ENCODE measurements at regions not wholly inside any gene's neighbourhood (a gene's known extent, or its start where the extent isn't known, plus 50 kb on each side); places are given as distances from the start of the nearest gene placed in this dataset.

DNA sequence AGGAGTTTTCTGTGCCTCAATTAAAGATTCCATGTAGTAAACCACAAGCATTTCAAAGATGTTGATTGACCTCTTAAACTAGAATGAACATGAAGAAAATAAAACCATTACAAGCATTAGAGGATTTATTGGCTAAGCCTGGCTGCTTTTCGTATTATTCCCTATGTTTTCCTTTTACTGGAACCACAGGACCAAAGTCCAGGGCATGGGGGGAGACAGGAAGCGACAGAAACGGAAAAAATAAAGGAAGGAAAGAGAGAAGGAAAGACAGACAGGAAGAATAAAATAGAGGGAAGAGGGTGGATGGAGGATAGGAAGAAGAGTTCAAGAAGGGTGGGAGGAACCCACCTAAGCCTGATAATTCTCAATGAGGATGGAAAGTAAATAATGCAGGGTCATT is 169.9 kb downstream of the SHQ1 start:
- no peak for ATAC-seq (ENCODE audit: low read depth)
- no peak overlapping the region for H2AK5ac ChIP-seq (ENCODE audit: low read depth, low read length)
- no peak overlapping the region for H2BK120ac ChIP-seq (ENCODE audit: low read depth, low read length)
- H3K9ac ChIP-seq (ENCODE audit: low read depth, low read length): no peak overlapping the region
- H3K56ac ChIP-seq (ENCODE audit: extremely low read depth, insufficient read depth, low read length): no peak overlapping the region
- H3K4ac ChIP-seq (ENCODE audit: low read depth, low read length): no peak overlapping the region
- H3K79me1 ChIP-seq (ENCODE audit: low read depth in 1 of 2, low read length in 2 of 2): no peaks in the 10 kb centered on the region
- H4K5ac ChIP-seq (ENCODE audit: low read depth, low read length): no peak overlapping the region
- H2AFZ ChIP-seq (replicated peaks; ENCODE audit: low read length, poor library complexity): no peak overlapping the region
- ChIA-PET CTCF (no interaction called here), POLR2A (ENCODE audit: unreplicated experiment) (no interaction called here)
- WGBS, 2 experiments (ENCODE audit: extremely low coverage in 2 of 2, insufficient read length in 1 of 2): no CpG with 5 or more reads among the region's 3 CpGs
- peaks cover 9% of the 10 kb centered on the region for H3K27me3 ChIP-seq (ENCODE audit: control insufficient read depth, insufficient read depth, low read length)
- H3K4me3 ChIP-seq (ENCODE audit: insufficient read depth, low read depth, low read length): no peak overlapping the region
- no peak overlapping the region for H3K27ac ChIP-seq (ENCODE audit: insufficient read depth, low read length)
- no peaks in the 10 kb centered on the region for H3K4me1 ChIP-seq (ENCODE audit: control insufficient read depth, insufficient read depth, low read length)
- H2BK15ac ChIP-seq (ENCODE audit: low read depth, low read length): no peak overlapping the region
- no TSS peak for BruUV-seq (replicated peaks)
- DNase-seq: no peak
- no peaks in the 10 kb centered on the region for H4K20me1 ChIP-seq (ENCODE audit: insufficient read depth, low read length)
- no peak overlapping the region for H2BK20ac ChIP-seq (ENCODE audit: low read depth, low read length)
- H3K9me3 ChIP-seq (ENCODE audit: control insufficient read depth, insufficient read depth, low read length): 0 out of 2 replicates have a peak, but pooled peaks cover 2% of the 10 kb centered on the region
- H3K14ac ChIP-seq (replicated peaks; ENCODE audit: low read depth, low read length): no peak overlapping the region
- no peak overlapping the region for H3K18ac ChIP-seq (ENCODE audit: low read depth, low read length)
- H4K8ac ChIP-seq (ENCODE audit: low read depth in 2 of 2, low read length in 2 of 2): no peak overlapping the region
- H3K23ac ChIP-seq (ENCODE audit: low read depth, low read length): no peak overlapping the region
- no peak overlapping the region for H2BK5ac ChIP-seq (ENCODE audit: low read depth, low read length, poor library complexity, severe bottlenecking)
- no peak for TF ChIP-seq RFX5 (IDR thresholded peaks at IDR 0.05; ENCODE audit: low read depth, low read length)
- TF ChIP-seq FOS (IDR thresholded peaks at IDR 0.05; ENCODE audit: low read depth, low read length): no peak
- TF ChIP-seq BHLHE40 (IDR thresholded peaks at IDR 0.05; ENCODE audit: low read depth, low read length): no peak
- no peak for TF ChIP-seq POLR2A (IDR thresholded peaks at IDR 0.05; ENCODE audit: low read depth, low read length)
- TF ChIP-seq, protein P1, sequence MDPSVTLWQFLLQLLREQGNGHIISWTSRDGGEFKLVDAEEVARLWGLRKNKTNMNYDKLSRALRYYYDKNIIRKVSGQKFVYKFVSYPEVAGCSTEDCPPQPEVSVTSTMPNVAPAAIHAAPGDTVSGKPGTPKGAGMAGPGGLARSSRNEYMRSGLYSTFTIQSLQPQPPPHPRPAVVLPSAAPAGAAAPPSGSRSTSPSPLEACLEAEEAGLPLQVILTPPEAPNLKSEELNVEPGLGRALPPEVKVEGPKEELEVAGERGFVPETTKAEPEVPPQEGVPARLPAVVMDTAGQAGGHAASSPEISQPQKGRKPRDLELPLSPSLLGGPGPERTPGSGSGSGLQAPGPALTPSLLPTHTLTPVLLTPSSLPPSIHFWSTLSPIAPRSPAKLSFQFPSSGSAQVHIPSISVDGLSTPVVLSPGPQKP (IDR thresholded peaks at IDR 0.05; ENCODE audit: borderline replicate concordance, low read depth, low read length): no peak
- TF ChIP-seq RCOR1 (IDR thresholded peaks at IDR 0.05; ENCODE audit: insufficient replicate concordance, low read length): no peak
- no peak for TF ChIP-seq CTCF (conservative IDR thresholded peaks at IDR 0.05; ENCODE audit: low read depth, low read length)
- TF ChIP-seq NFE2L2 (IDR thresholded peaks at IDR 0.05; ENCODE audit: low read depth, low read length): no peak
- no peak overlapping the region for H4K91ac ChIP-seq (ENCODE audit: insufficient read depth, low read depth, low read length)
- in situ Hi-C loops (cut with MboI; ENCODE audit: low sequenced_read_pairs) (no loop called here), dilution Hi-C loops (cut with HindIII; ENCODE audit: low sequenced_read_pairs, unreplicated experiment) (no loop called here), intact Hi-C loops (cut with micrococcal nuclease) (no loop called here)
- H3K36me3 ChIP-seq (ENCODE audit: control insufficient read depth, insufficient read depth, low read length): no peaks in the 10 kb centered on the region
- H3K9me1 ChIP-seq (ENCODE audit: insufficient read depth, low read length): no peaks in the 10 kb centered on the region
- no peak overlapping the region for H3K4me2 ChIP-seq (ENCODE audit: low read depth, low read length)
- no peak overlapping the region for H2AK9ac ChIP-seq (replicated peaks; ENCODE audit: low read depth, low read length, poor library complexity)

Data from IMR-90 (cell line).